Mesothelial cell of epicardium (in vitro differentiated cells): ENCODE measurements at regions not wholly inside any gene's neighbourhood (a gene's known extent, or its start where the extent isn't known, plus 50 kb on each side); places are given as distances from the start of the nearest gene placed in this dataset.

ENCODE experiments used
- DNase-seq, 2 experiments: peaks; one replicate each; pipeline ENCODE4 v3.0.0; 2021; ENCODE audit warnings: low spot score in 2 of 2; ENCODE audit not compliant: unreplicated experiment in 2 of 2
- H3K27ac Mint-ChIP-seq: 2 replicates; pipeline ENCODE4 v1.8.0; 2021; ENCODE audit warnings: mixed read lengths
- H3K27me3 Mint-ChIP-seq: 2 replicates; pipeline ENCODE4 v1.8.0; 2021; ENCODE audit warnings: low read depth, mixed read lengths
- H3K36me3 Mint-ChIP-seq: 2 replicates; pipeline ENCODE4 v1.8.0; 2021; ENCODE audit warnings: mixed read lengths
- H3K4me1 Mint-ChIP-seq: 2 replicates; pipeline ENCODE4 v1.8.0; 2021; ENCODE audit warnings: mixed read lengths
- H3K4me3 Mint-ChIP-seq: 2 replicates; pipeline ENCODE4 v1.8.0; 2021; ENCODE audit warnings: mild to moderate bottlenecking, moderate library complexity, mixed read lengths
- H3K9me3 Mint-ChIP-seq: 2 replicates; pipeline ENCODE4 v1.8.0; 2021; ENCODE audit warnings: mixed read lengths
- CTCF ChIP-seq: fragments of 200-600 bp; sonication (generic); IDR thresholded peaks from one replicate; pipeline ENCODE4 v1.5.0; 2021; ENCODE audit warnings: antibody characterized with exemption; ENCODE audit not compliant: unreplicated experiment

GRCh38 chr2:222146488-222146887 is 152.3 kb downstream of the PAX3 start:
- Mint-ChIP-seq H3K4me1 (peaks cover 1% of the 10 kb centered on the region), H3K9me3 (peaks cover 12% of the 10 kb centered on the region), H3K4me3 (no peak overlapping the region), H3K27me3 (no peaks in the 10 kb centered on the region), H3K27ac (no peak overlapping the region), H3K36me3 (no peaks in the 10 kb centered on the region)
- no peak for TF ChIP-seq CTCF
- no peak for DNase-seq

GRCh38 chr2:222142027-222142426 is 156.8 kb downstream of the PAX3 start:
- H3K36me3 Mint-ChIP-seq = no peaks in the 10 kb centered on the region
- peaks cover 1% of the 10 kb centered on the region for H3K4me1 Mint-ChIP-seq
- H3K4me3 Mint-ChIP-seq = no peak overlapping the region
- H3K9me3 Mint-ChIP-seq = peaks cover 13% of the 10 kb centered on the region
- H3K27ac Mint-ChIP-seq = no peak overlapping the region
- no peak for TF ChIP-seq CTCF
- no peak for DNase-seq
- H3K27me3 Mint-ChIP-seq = no peaks in the 10 kb centered on the region

GRCh38 chr2:222136106-222136630 is 162.6 kb downstream of the PAX3 start:
- H3K4me1 Mint-ChIP-seq = no peaks in the 10 kb centered on the region
- TF ChIP-seq CTCF = no peak
- H3K4me3 Mint-ChIP-seq = no peak overlapping the region
- H3K36me3 Mint-ChIP-seq = no peaks in the 10 kb centered on the region
- peaks cover 7% of the 10 kb centered on the region for H3K9me3 Mint-ChIP-seq
- peaks cover 10% of the 10 kb centered on the region for H3K27me3 Mint-ChIP-seq
- H3K27ac Mint-ChIP-seq = no peak overlapping the region
- DNase-seq = no peak

- no peak for TF ChIP-seq CTCF
- H3K27ac Mint-ChIP-seq = no peak overlapping the region
- peaks cover 7% of the 10 kb centered on the region for H3K9me3 Mint-ChIP-seq
- H3K36me3 Mint-ChIP-seq = no peaks in the 10 kb centered on the region
- no peaks in the 10 kb centered on the region for H3K4me1 Mint-ChIP-seq
- peaks cover 10% of the 10 kb centered on the region for H3K27me3 Mint-ChIP-seq
- DNase-seq = no peak
- H3K4me3 Mint-ChIP-seq = no peak overlapping the region
Measured at GRCh38 chr2:222134654-222135053, 164.1 kb downstream of the PAX3 start.

GRCh38 chr2:222133897-222134296 is 164.9 kb downstream of the PAX3 start:
- peaks cover 7% of the 10 kb centered on the region for H3K9me3 Mint-ChIP-seq
- H3K4me3 Mint-ChIP-seq = no peak overlapping the region
- H3K4me1 Mint-ChIP-seq = no peaks in the 10 kb centered on the region
- H3K27me3 Mint-ChIP-seq = peaks cover 10% of the 10 kb centered on the region
- H3K27ac Mint-ChIP-seq = no peak overlapping the region
- TF ChIP-seq CTCF = no peak
- no peak for DNase-seq
- H3K36me3 Mint-ChIP-seq = no peaks in the 10 kb centered on the region

GRCh38 chr2:222130855-222131254 is 167.9 kb downstream of the PAX3 start:
- no peaks in the 10 kb centered on the region for H3K4me1 Mint-ChIP-seq
- H3K27ac Mint-ChIP-seq = no peak overlapping the region
- no peak overlapping the region for H3K4me3 Mint-ChIP-seq
- DNase-seq = no peak
- no peak for TF ChIP-seq CTCF
- H3K27me3 Mint-ChIP-seq = peaks cover 18% of the 10 kb centered on the region
- no peaks in the 10 kb centered on the region for H3K36me3 Mint-ChIP-seq
- H3K9me3 Mint-ChIP-seq = peaks cover 16% of the 10 kb centered on the region
